H1 (cell line): ENCODE measurements at regions not wholly inside any gene's neighbourhood (a gene's known extent, or its start where the extent isn't known, plus 50 kb on each side); places are given as distances from the start of the nearest gene placed in this dataset.

Source experiments
- CTCF ChIA-PET: fragments of 300-600 bp; sonication (Branson Sonifier 250); formaldehyde crosslinking; loops from one replicate; lab custom pipeline; 2021; ENCODE audit not compliant: partially characterized antibody; lab: Charles Lee
- POLR2A ChIA-PET: fragments of 300-600 bp; sonication (Branson Sonifier 250); formaldehyde crosslinking; loops from one replicate; lab custom pipeline; 2021; ENCODE audit warnings: inconsistent platforms; ENCODE audit not compliant: partially characterized antibody; lab: Charles Lee
- DNase-seq, 2 experiments: peaks; one replicate each; pipeline versions ENCODE4 v3.0.0 to v3.0.0-alpha.2; 2010 to 2022; ENCODE audit warnings: low spot score in 2 of 2, low read depth in 1 of 2, mixed read lengths in 1 of 2
- FAIRE-seq: peaks from 2 replicates; lab custom pipeline; 2011; peaks lifted over from hg19 to GRCh38; lab: Jason Lieb, UNC
- H2AFZ ChIP-seq: 2 replicates; pipeline ENCODE4 v1.8.1; 2012; ENCODE audit warnings: low read length, inconsistent platforms
- H2AK5ac ChIP-seq: 2 replicates; pipeline ENCODE4 v1.6.1; 2013; ENCODE audit warnings: low read depth, low read length
- H2BK120ac ChIP-seq: replicated peaks from 2 replicates; pipeline ENCODE3; 2013; ENCODE audit warnings: low read depth, low read length, inconsistent platforms
- H2BK12ac ChIP-seq: 2 replicates; pipeline ENCODE4 v1.6.1; 2013; ENCODE audit warnings: low read depth, low read length
- H2BK15ac ChIP-seq: 2 replicates; pipeline ENCODE4 v1.6.1; 2013; ENCODE audit warnings: low read length
- H2BK20ac ChIP-seq: 2 replicates; pipeline ENCODE4 v1.6.1; 2013; ENCODE audit warnings: low read length
- H2BK5ac ChIP-seq: 2 replicates; pipeline ENCODE4 v1.6.1; 2013; ENCODE audit warnings: low read depth, low read length
- H3K14ac ChIP-seq: 2 replicates; pipeline ENCODE4 v1.6.1; 2013; ENCODE audit warnings: inconsistent platforms; ENCODE audit not compliant: insufficient read length
- H3K18ac ChIP-seq: 2 replicates; pipeline ENCODE4 v1.6.1; 2013; ENCODE audit warnings: low read length; ENCODE audit errors: extremely low read depth
- H3K23ac ChIP-seq: 2 replicates; pipeline ENCODE4 v1.6.1; 2013; ENCODE audit warnings: inconsistent platforms; ENCODE audit not compliant: insufficient read length
- H3K23me2 ChIP-seq: 2 replicates; pipeline ENCODE4 v1.6.1; 2013; ENCODE audit warnings: low read depth, low read length
- H3K27ac ChIP-seq: 2 replicates; pipeline ENCODE4 v1.6.1; 2011; ENCODE audit warnings: low read depth, low read length, inconsistent platforms
- H3K27me3 ChIP-seq, 4 experiments: replicated peaks in 1 of 4; 1 replicate in 1 of 4; 2 replicates in 3 of 4; pipeline versions ENCODE4 v1.6.1 to v1.8.1; 2011 to 2013; ENCODE audit warnings: low read length in 3 of 4, mild to moderate bottlenecking in 3 of 4, inconsistent platforms in 2 of 4, mixed read lengths in 2 of 4, moderate library complexity in 1 of 4; ENCODE audit not compliant: control insufficient read depth in 3 of 4, insufficient read depth in 3 of 4; ENCODE audit errors: extremely low read depth in 1 of 4
- H3K36me3 ChIP-seq, 4 experiments: 2 replicates each; pipeline versions ENCODE4 v1.6.1 to v1.8.1; 2011 to 2013; ENCODE audit warnings: mild to moderate bottlenecking in 4 of 4, low read length in 3 of 4, moderate library complexity in 2 of 4, control low read depth in 1 of 4, inconsistent platforms in 1 of 4; ENCODE audit not compliant: insufficient read depth in 4 of 4, control insufficient read depth in 2 of 4
- H3K4ac ChIP-seq: replicated peaks from 2 replicates; pipeline ENCODE3; 2013; ENCODE audit warnings: low read length, low read depth, mixed read lengths, inconsistent platforms; ENCODE audit not compliant: insufficient read length
- H3K4me1 ChIP-seq, 4 experiments: replicated peaks in 1 of 4; 1 replicate in 1 of 4; 2 replicates in 3 of 4; pipeline versions ENCODE4 v1.6.1 to v1.8.1; 2011 to 2013; ENCODE audit warnings: low read length in 3 of 4, inconsistent platforms in 2 of 4, mixed read lengths in 1 of 4; ENCODE audit not compliant: insufficient read depth in 4 of 4, control insufficient read depth in 3 of 4
- H3K4me2 ChIP-seq, 2 experiments: 2 replicates each; pipeline versions ENCODE4 v1.6.1 to v1.8.1; 2011 to 2013; ENCODE audit warnings: low read depth in 2 of 2, low read length in 2 of 2, control low read depth in 1 of 2, inconsistent platforms in 1 of 2, mild to moderate bottlenecking in 1 of 2; ENCODE audit not compliant: insufficient read depth in 1 of 2
- H3K4me3 ChIP-seq, 4 experiments: fragments of 200-600, 300-600 bp in 1 of 4; sonication (generic), shearing (Covaris generic), sonication (Bioruptor Twin) in 1 of 4; 2 replicates each; pipeline versions ENCODE4 v1.5.1 to v1.8.1; 2011 to 2016; ENCODE audit warnings: low read length in 4 of 4, low read depth in 3 of 4, control low read depth in 2 of 4, inconsistent platforms in 2 of 4, mild to moderate bottlenecking in 2 of 4, mixed read lengths in 1 of 4, moderate library complexity in 1 of 4; ENCODE audit not compliant: insufficient read depth in 2 of 4; ENCODE audit errors: extremely low read depth in 1 of 4
- H3K56ac ChIP-seq: replicated peaks from 2 replicates; pipeline ENCODE3; 2013; ENCODE audit warnings: low read depth, mild to moderate bottlenecking, mixed read lengths, low read length, inconsistent platforms; ENCODE audit not compliant: insufficient read length
- H3K79me1 ChIP-seq: 2 replicates; pipeline ENCODE4 v1.6.1; 2013; ENCODE audit warnings: low read depth, low read length, control low read depth
- H3K79me2 ChIP-seq, 2 experiments: 2 replicates each; pipeline versions ENCODE4 v1.6.1 to v1.8.1; 2012 to 2013; ENCODE audit warnings: low read length in 2 of 2, mild to moderate bottlenecking in 2 of 2, inconsistent platforms in 1 of 2; ENCODE audit not compliant: insufficient read depth in 2 of 2, control insufficient read depth in 1 of 2
- H3K9ac ChIP-seq, 4 experiments: replicated peaks in 1 of 4; 1 replicate in 1 of 4; 2 replicates in 3 of 4; pipeline versions ENCODE4 v1.6.1 to v1.8.1; 2011 to 2013; ENCODE audit warnings: low read depth in 3 of 4, low read length in 3 of 4, control low read depth in 2 of 4, mild to moderate bottlenecking in 2 of 4, moderate library complexity in 2 of 4, inconsistent platforms in 1 of 4; ENCODE audit errors: extremely low read depth in 1 of 4
- H3K9me3 ChIP-seq, 2 experiments: 2 replicates each; pipeline versions ENCODE4 v1.6.1 to v1.8.1; 2012 to 2013; ENCODE audit warnings: mild to moderate bottlenecking in 2 of 2, moderate library complexity in 2 of 2, control low read depth in 1 of 2, inconsistent platforms in 1 of 2, low read depth in 1 of 2, low read length in 1 of 2, mixed read lengths in 1 of 2; ENCODE audit not compliant: insufficient read depth in 2 of 2
- H4K20me1 ChIP-seq, 2 experiments: replicated peaks in 1 of 2; 2 replicates each; pipeline versions ENCODE3 to v1.8.1; 2011 to 2013; ENCODE audit warnings: inconsistent platforms in 2 of 2, low read length in 2 of 2, mild to moderate bottlenecking in 1 of 2; ENCODE audit not compliant: insufficient read depth in 2 of 2, control insufficient read depth in 1 of 2
- H4K5ac ChIP-seq: 2 replicates; pipeline ENCODE4 v1.6.1; 2013; ENCODE audit warnings: low read length, low read depth, mixed read lengths, inconsistent platforms; ENCODE audit not compliant: insufficient read length
- H4K8ac ChIP-seq: 2 replicates; pipeline ENCODE4 v1.8.0; 2013; ENCODE audit warnings: mild to moderate bottlenecking, moderate library complexity, low read length, inconsistent platforms; ENCODE audit not compliant: insufficient read depth; ENCODE audit errors: extremely low read depth
- H4K91ac ChIP-seq: replicated peaks from 2 replicates; pipeline ENCODE3; 2013; ENCODE audit warnings: low read length, mixed read lengths, inconsistent platforms; ENCODE audit not compliant: insufficient read length
- CBX8 ChIP-seq: fragments of 300-800, 300-1000 bp; sonication (generic); IDR thresholded peaks from 2 replicates; pipeline ENCODE4 v1.7.1; 2016; ENCODE audit warnings: low read depth, low read length, borderline replicate concordance
- CREB1 ChIP-seq: IDR thresholded peaks from 2 replicates; pipeline ENCODE4 v1.6.1; 2012; ENCODE audit warnings: inconsistent platforms
- KDM4A ChIP-seq: IDR thresholded peaks from one replicate; pipeline ENCODE4 v1.7.1; 2012; ENCODE audit warnings: low read depth, mild to moderate bottlenecking, moderate library complexity, low read length, inconsistent platforms; ENCODE audit not compliant: severe bottlenecking
- SIN3A ChIP-seq, 2 experiments: IDR thresholded peaks in 1 of 2; conservative IDR thresholded peaks in 1 of 2; 2 replicates each; pipeline ENCODE4 v1.6.1; 2011 to 2012; ENCODE audit warnings: low read length in 2 of 2, improper control_type of control experiment in 1 of 2, low read depth in 1 of 2, mild to moderate bottlenecking in 1 of 2
- TAF1 ChIP-seq: IDR thresholded peaks from 2 replicates; pipeline ENCODE4 v1.6.1; 2011; ENCODE audit warnings: mild to moderate bottlenecking, low read depth, low read length
- TAF7 ChIP-seq: optimal IDR thresholded peaks from 2 replicates; pipeline ENCODE3; 2011; ENCODE audit warnings: low read depth, mild to moderate bottlenecking, inconsistent platforms, low read length, moderate library complexity, borderline replicate concordance
- WGBS, 2 experiments: shearing (Covaris generic) in 1 of 2; methylation state at CpG; one replicate each; pipeline versions ENCODE4 v1.1.6 to v1.1.7; 2013 to 2015; ENCODE audit warnings: low lambda C conversion rate in 2 of 2, mixed read lengths in 2 of 2, inconsistent platforms in 1 of 2, low coverage in 1 of 2, missing lambda C conversion rate in 1 of 2; ENCODE audit not compliant: insufficient replicate concordance in 2 of 2, insufficient coverage in 1 of 2, insufficient read length in 1 of 2; ENCODE audit errors: extremely low coverage in 1 of 2, missing lambda C conversion rate in 1 of 2; 5-methylcytosine and 5-hydroxymethylcytosine counted together

DNA sequence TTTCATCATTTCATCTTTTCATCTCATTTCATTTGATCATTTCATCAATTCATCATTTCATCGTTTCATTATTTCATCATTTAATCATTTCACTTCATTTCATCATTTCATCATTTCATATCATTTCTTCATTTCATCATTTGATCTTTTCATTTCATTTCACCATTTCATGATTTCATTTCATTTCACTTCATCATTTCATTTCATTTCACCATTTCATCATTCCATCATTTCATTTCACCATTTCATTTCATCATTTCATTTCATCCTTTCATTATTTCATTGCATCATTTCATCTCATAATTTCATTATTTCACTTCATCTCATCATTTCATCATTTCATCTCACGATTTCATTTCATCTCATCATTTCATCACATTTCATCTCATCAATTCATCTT lies 127.8 kb downstream of the ANKRD30BL start:
- FAIRE-seq: no peak
- Histone ChIP-seq H3K14ac (no peak overlapping the region), H3K9me3 (no peaks in the 10 kb centered on the region), H2BK15ac (no peak overlapping the region), H2BK20ac (no peak overlapping the region), H3K4me1 (no peaks in the 10 kb centered on the region), H3K79me2 (no peaks in the 10 kb centered on the region), H3K56ac (no peak overlapping the region), H3K23ac (no peak overlapping the region), H3K36me3 (no peaks in the 10 kb centered on the region), H3K23me2 (peaks cover 2% of the 10 kb centered on the region; the same call in 1 of the 2 replicates), H4K8ac (no peak overlapping the region), H3K4me2 (no peak overlapping the region), H4K5ac (no peak overlapping the region), H3K9ac (no peak overlapping the region), H2BK12ac (no peak overlapping the region), H3K27me3 (peaks cover 1 to 14% (median 7%) of the 10 kb centered on the region in 4 experiments; a peak in 6 of 7 replicates), H2BK5ac (no peak overlapping the region), H4K20me1 (no peaks in the 10 kb centered on the region), H3K4me3 (no peak overlapping the region), H2BK120ac (no peak overlapping the region), H3K27ac (no peak overlapping the region), H4K91ac (no peak overlapping the region), H3K79me1 (no peaks in the 10 kb centered on the region), H2AFZ (no peak overlapping the region), H3K4ac (no peak overlapping the region), H2AK5ac (no peak overlapping the region), H3K18ac (no peak overlapping the region)
- ChIA-PET CTCF (no interaction called here), POLR2A (no interaction called here)
- DNase-seq: no peak
- 81 to 100% methylated on average over 2 of the region's 2 CpGs for WGBS, 2 experiments
- TF ChIP-seq TAF1 (no peak), KDM4A (no peak), SIN3A (conservative IDR thresholded peaks at IDR 0.05 in 1 of 2, IDR thresholded peaks at IDR 0.05 in 1 of 2; ENCODE audit: low read depth in 1 of 2, low read length in 2 of 2) (no peak), CBX8 (no peak), CREB1 (no peak), TAF7 (no peak)
